Activated B cell treated with CpG ODN at 0.5 μM for 24 hours (primary cell): ENCODE measurements at regions not wholly inside any gene's neighbourhood (a gene's known extent, or its start where the extent isn't known, plus 50 kb on each side); places are given as distances from the start of the nearest gene placed in this dataset.

Experiments
- ATAC-seq: fragments of 200-7000 bp; cut with Tn5 transposase; one replicate; pipeline ENCODE4 v1.10.0; 2021; ENCODE audit warnings: low read depth, mild to moderate bottlenecking, moderate library complexity
- CTCF ChIA-PET: fragments of 350-600 bp; sonication (Branson Sonifier 250); formaldehyde crosslinking; loops from one replicate; lab custom pipeline; 2021; ENCODE audit warnings: antibody characterized with exemption; lab: Charles Lee
- POLR2A ChIA-PET: fragments of 350-600 bp; sonication (Branson Sonifier 250); formaldehyde crosslinking; loops from one replicate; lab custom pipeline; 2021; ENCODE audit warnings: antibody characterized with exemption; lab: Charles Lee
- DNase-seq: peaks from one replicate; pipeline ENCODE4 v3.0.0; 2022
- H3K27ac Mint-ChIP-seq: one replicate; pipeline ENCODE4 v1.8.0; 2020; ENCODE audit warnings: mixed read lengths
- H3K27me3 Mint-ChIP-seq: one replicate; pipeline ENCODE4 v1.8.0; 2021; ENCODE audit warnings: mixed read lengths
- H3K36me3 Mint-ChIP-seq: one replicate; pipeline ENCODE4 v1.8.0; 2021; ENCODE audit warnings: low read depth, mixed read lengths
- H3K4me1 Mint-ChIP-seq: one replicate; pipeline ENCODE4 v1.8.0; 2021; ENCODE audit warnings: mixed read lengths
- H3K4me3 Mint-ChIP-seq: one replicate; pipeline ENCODE4 v1.8.0; 2020; ENCODE audit warnings: mild to moderate bottlenecking, mixed read lengths
- H3K9me3 Mint-ChIP-seq: one replicate; pipeline ENCODE4 v1.8.0; 2020; ENCODE audit warnings: mixed read lengths
- intact Hi-C: fragments of 100-400 bp; cut with micrococcal nuclease; formaldehyde crosslinking; loops from one replicate; pipeline ENCODE4 v1.15.1; 2024
- TF ChIP-seq, protein P1 (sequence below): fragments of 200-600 bp; IDR thresholded peaks from one replicate; pipeline ENCODE4 v1.8.0; 2022; ENCODE audit warnings: antibody characterized with exemption, mild to moderate bottlenecking

DNA sequence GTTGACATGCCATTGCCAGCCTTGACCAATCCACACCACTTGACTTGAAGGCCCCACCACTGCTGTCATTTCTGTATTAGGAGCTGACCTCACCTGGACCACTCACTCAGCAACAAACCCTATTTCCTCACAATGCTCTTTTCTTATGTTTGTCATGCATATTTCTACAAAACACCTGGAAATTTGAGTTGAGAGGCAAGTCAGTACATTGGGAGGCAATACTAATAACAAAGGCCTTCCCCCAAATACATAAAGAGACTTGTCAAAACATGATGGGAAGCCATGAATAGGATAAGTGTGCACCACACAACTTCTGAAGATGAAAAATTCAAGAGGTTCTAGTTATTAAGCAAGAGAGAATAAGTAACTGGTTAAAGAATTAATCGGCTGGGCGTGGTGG, 77.9 kb upstream of the POU2AF2 start:
- Mint-ChIP-seq H3K4me1 (peaks cover 2% of the 10 kb centered on the region), H3K4me3 (no peak overlapping the region), H3K36me3 (no peaks in the 10 kb centered on the region), H3K27ac (no peak overlapping the region), H3K9me3 (no peaks in the 10 kb centered on the region), H3K27me3 (no peaks in the 10 kb centered on the region)
- no peak for ATAC-seq
- TF ChIP-seq, protein P1, sequence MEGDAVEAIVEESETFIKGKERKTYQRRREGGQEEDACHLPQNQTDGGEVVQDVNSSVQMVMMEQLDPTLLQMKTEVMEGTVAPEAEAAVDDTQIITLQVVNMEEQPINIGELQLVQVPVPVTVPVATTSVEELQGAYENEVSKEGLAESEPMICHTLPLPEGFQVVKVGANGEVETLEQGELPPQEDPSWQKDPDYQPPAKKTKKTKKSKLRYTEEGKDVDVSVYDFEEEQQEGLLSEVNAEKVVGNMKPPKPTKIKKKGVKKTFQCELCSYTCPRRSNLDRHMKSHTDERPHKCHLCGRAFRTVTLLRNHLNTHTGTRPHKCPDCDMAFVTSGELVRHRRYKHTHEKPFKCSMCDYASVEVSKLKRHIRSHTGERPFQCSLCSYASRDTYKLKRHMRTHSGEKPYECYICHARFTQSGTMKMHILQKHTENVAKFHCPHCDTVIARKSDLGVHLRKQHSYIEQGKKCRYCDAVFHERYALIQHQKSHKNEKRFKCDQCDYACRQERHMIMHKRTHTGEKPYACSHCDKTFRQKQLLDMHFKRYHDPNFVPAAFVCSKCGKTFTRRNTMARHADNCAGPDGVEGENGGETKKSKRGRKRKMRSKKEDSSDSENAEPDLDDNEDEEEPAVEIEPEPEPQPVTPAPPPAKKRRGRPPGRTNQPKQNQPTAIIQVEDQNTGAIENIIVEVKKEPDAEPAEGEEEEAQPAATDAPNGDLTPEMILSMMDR: no peak
- POLR2A ChIA-PET: no interaction called here
- CTCF ChIA-PET: no interaction called here
- DNase-seq: no peak
- intact Hi-C loops: no loop called here

- POLR2A ChIA-PET: no interaction called here
- TF ChIP-seq, protein P1: no peak
These were observed 78.9 kb upstream of the POU2AF2 start for GRCh38 chr11:111166598-111166997.

DNA sequence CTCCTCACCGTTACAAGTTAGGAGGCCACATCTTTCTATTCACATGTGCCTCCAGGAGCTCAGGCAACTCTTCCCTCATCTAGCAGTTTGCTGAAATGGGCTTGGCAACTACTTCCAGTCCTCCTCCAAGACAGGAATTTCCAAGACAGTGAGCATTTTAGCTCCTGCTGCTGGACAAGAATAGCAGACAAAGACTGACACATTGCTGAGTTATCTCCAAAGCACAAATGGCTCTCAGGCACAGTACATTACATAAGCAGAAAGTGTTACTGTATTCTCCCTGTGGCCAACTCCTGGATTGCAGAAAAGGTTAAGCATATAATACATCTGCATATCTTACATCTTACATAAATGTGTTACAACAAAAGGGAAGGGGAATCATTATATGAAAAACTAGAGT, 83.2 kb upstream of the POU2AF2 start:
- TF ChIP-seq, protein P1: no peak
- H3K27ac Mint-ChIP-seq: no peak overlapping the region
- ChIA-PET CTCF (interaction anchor here (1.1 kb wide), 1 partner anchor 615 kb away, joined by 3 read pairs; no protein-coding TSS in a partner anchor), POLR2A (no interaction called here)
- DNase-seq: no peak
- no peak for ATAC-seq
- no peak overlapping the region for H3K4me3 Mint-ChIP-seq
- peaks cover 2% of the 10 kb centered on the region for H3K4me1 Mint-ChIP-seq
- H3K36me3 Mint-ChIP-seq: no peaks in the 10 kb centered on the region
- no peaks in the 10 kb centered on the region for H3K9me3 Mint-ChIP-seq
- intact Hi-C loops: no loop called here
- peaks cover 3% of the 10 kb centered on the region for H3K27me3 Mint-ChIP-seq

More at GRCh38 chr11:111166598-111166997, 78.9 kb upstream of the POU2AF2 start:
- intact Hi-C loops: no loop called here
- CTCF ChIA-PET: interaction anchor here (0.6 kb wide), 1 partner anchor 20 kb away, joined by 3 read pairs; no protein-coding TSS in a partner anchor
- Mint-ChIP-seq H3K9me3 (no peaks in the 10 kb centered on the region), H3K36me3 (no peaks in the 10 kb centered on the region), H3K27me3 (no peaks in the 10 kb centered on the region), H3K4me1 (peaks cover 2% of the 10 kb centered on the region), H3K4me3 (no peak overlapping the region), H3K27ac (no peak overlapping the region)
- no peak for DNase-seq
- no peak for ATAC-seq

DNA sequence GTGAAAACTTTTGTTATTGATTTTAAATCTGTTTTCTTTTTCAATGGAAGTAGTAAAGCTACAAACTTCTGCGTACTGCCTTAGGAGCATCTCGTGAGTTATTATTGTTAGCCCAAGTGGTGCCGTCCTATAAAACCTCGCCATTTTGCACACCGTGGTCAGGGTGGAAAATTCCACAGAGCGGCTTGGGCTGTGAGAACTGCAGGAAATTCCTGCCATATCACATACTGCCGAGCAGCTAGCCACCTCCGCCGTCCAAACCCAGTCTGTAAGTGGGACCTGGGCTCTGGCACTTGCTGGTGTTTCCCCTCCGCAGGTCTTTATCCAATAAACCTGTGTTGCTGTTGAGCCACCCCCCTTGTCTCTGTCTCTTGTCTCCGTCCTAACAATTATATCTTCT, 88.0 kb upstream of the POU2AF2 start:
- Mint-ChIP-seq H3K27ac (no peak overlapping the region), H3K27me3 (peaks cover 3% of the 10 kb centered on the region), H3K4me1 (peaks cover 13% of the 10 kb centered on the region), H3K36me3 (no peaks in the 10 kb centered on the region), H3K4me3 (no peak overlapping the region), H3K9me3 (no peaks in the 10 kb centered on the region)
- intact Hi-C loops: no loop called here
- ATAC-seq: no peak
- POLR2A ChIA-PET: no interaction called here
- CTCF ChIA-PET: interaction anchor here (0.8 kb wide), 1 partner anchor 63 kb away, joined by 4 read pairs; no protein-coding TSS in a partner anchor
- no peak for DNase-seq
- TF ChIP-seq, protein P1: no peak

DNA sequence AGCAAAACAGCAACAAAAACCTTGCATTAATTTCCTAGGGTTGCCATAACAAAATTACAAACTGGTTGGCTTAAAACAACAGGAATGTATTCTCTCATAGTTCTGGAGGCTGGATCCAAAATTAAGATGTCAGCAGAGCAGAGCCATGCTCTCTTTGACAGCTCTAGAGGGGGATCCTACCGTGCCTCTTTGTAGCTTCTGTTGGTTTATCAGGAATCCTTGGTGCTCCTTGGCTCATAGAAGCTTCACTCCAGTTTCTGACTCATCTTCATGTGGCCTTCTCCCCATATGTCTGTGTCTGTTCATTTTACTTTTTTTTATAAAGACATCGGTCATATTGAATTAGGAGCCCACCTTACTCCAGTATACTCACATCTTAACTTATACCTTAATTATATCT, 90.5 kb upstream of the POU2AF2 start:
- H3K27me3 Mint-ChIP-seq: no peaks in the 10 kb centered on the region
- no peaks in the 10 kb centered on the region for H3K9me3 Mint-ChIP-seq
- no peak for DNase-seq
- CTCF ChIA-PET: no interaction called here
- intact Hi-C loops: no loop called here
- ATAC-seq: no peak
- no peaks in the 10 kb centered on the region for H3K36me3 Mint-ChIP-seq
- H3K27ac Mint-ChIP-seq: no peak overlapping the region
- TF ChIP-seq, protein P1: no peak
- H3K4me3 Mint-ChIP-seq: no peak overlapping the region
- H3K4me1 Mint-ChIP-seq: peaks cover 13% of the 10 kb centered on the region
- POLR2A ChIA-PET: no interaction called here
